ENCODE measurements at regions not wholly inside any gene's neighbourhood (a gene's known extent, or its start where the extent isn't known, plus 50 kb on each side); places are given as distances from the start of the nearest gene placed in this dataset.

GRCh38 chr7:155880721-155881120 is 68.5 kb upstream of the SHH start:
- Histone ChIP-seq H3K4me2 (ENCODE audit: low read length) (no peak overlapping the region), H3K36me3 (ENCODE audit: insufficient read depth, low read length) (no peaks in the 10 kb centered on the region), H3K9me2 (ENCODE audit: insufficient read depth, low read length) (no peaks in the 10 kb centered on the region), H3K4me3 (ENCODE audit: low read length) (no peak overlapping the region), H4K20me1 (ENCODE audit: insufficient read depth) (no peaks in the 10 kb centered on the region), H3K9ac (ENCODE audit: low read length) (no peak overlapping the region), H3F3A (ENCODE audit: insufficient read depth, low read length, poor library complexity, severe bottlenecking) (no peaks in the 10 kb centered on the region), H3K79me2 (replicated peaks; ENCODE audit: insufficient read depth, low read length) (no peaks in the 10 kb centered on the region), H2AFZ (ENCODE audit: low read depth, low read length) (no peak overlapping the region), H3K9me3 (ENCODE audit: low read length) (no peaks in the 10 kb centered on the region), H3K27ac (ENCODE audit: low read length) (no peak overlapping the region), H3K27me3 (ENCODE audit: insufficient read depth, low read depth, low read length) (no peaks in the 10 kb centered on the region)
- no peak for TF ChIP-seq CTCF (IDR thresholded peaks at IDR 0.05; ENCODE audit: poor library complexity, severe bottlenecking)
- TF ChIP-seq MXI1 (conservative IDR thresholded peaks at IDR 0.05; ENCODE audit: poor library complexity, severe bottlenecking): no peak
- no peak for TF ChIP-seq SMC3 (conservative IDR thresholded peaks at IDR 0.05; ENCODE audit: poor library complexity)

- no peaks in the 10 kb centered on the region for H3K79me2 ChIP-seq (replicated peaks; ENCODE audit: insufficient read depth, low read length)
- H3F3A ChIP-seq (ENCODE audit: insufficient read depth, low read length, poor library complexity, severe bottlenecking): no peaks in the 10 kb centered on the region
- H4K20me1 ChIP-seq (ENCODE audit: insufficient read depth): no peaks in the 10 kb centered on the region
- no peak overlapping the region for H3K9ac ChIP-seq (ENCODE audit: low read length)
- H3K27ac ChIP-seq (ENCODE audit: low read length): no peak overlapping the region
- H3K36me3 ChIP-seq (ENCODE audit: insufficient read depth, low read length): no peaks in the 10 kb centered on the region
- H3K9me3 ChIP-seq (ENCODE audit: low read length): no peaks in the 10 kb centered on the region
- TF ChIP-seq EZH2 (IDR thresholded peaks at IDR 0.05; ENCODE audit: borderline replicate concordance, insufficient read depth, low read length, poor library complexity, severe bottlenecking): no peak
- TF ChIP-seq SMC3 (conservative IDR thresholded peaks at IDR 0.05; ENCODE audit: poor library complexity): no peak
- TF ChIP-seq CTCF (IDR thresholded peaks at IDR 0.05; ENCODE audit: poor library complexity, severe bottlenecking): no peak
- TF ChIP-seq MXI1 (conservative IDR thresholded peaks at IDR 0.05; ENCODE audit: poor library complexity, severe bottlenecking): no peak
- TF ChIP-seq POLR2AphosphoS5 (IDR thresholded peaks at IDR 0.05): no peak
- TF ChIP-seq EP300 (conservative IDR thresholded peaks at IDR 0.05; ENCODE audit: poor library complexity, severe bottlenecking): no peak
- TF ChIP-seq, protein P1, sequence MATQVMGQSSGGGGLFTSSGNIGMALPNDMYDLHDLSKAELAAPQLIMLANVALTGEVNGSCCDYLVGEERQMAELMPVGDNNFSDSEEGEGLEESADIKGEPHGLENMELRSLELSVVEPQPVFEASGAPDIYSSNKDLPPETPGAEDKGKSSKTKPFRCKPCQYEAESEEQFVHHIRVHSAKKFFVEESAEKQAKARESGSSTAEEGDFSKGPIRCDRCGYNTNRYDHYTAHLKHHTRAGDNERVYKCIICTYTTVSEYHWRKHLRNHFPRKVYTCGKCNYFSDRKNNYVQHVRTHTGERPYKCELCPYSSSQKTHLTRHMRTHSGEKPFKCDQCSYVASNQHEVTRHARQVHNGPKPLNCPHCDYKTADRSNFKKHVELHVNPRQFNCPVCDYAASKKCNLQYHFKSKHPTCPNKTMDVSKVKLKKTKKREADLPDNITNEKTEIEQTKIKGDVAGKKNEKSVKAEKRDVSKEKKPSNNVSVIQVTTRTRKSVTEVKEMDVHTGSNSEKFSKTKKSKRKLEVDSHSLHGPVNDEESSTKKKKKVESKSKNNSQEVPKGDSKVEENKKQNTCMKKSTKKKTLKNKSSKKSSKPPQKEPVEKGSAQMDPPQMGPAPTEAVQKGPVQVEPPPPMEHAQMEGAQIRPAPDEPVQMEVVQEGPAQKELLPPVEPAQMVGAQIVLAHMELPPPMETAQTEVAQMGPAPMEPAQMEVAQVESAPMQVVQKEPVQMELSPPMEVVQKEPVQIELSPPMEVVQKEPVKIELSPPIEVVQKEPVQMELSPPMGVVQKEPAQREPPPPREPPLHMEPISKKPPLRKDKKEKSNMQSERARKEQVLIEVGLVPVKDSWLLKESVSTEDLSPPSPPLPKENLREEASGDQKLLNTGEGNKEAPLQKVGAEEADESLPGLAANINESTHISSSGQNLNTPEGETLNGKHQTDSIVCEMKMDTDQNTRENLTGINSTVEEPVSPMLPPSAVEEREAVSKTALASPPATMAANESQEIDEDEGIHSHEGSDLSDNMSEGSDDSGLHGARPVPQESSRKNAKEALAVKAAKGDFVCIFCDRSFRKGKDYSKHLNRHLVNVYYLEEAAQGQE (IDR thresholded peaks at IDR 0.05; ENCODE audit: borderline replicate concordance): no peak
- no peak for TF ChIP-seq TAF1 (IDR thresholded peaks at IDR 0.05; ENCODE audit: low read depth)
- TF ChIP-seq RAD21 (conservative IDR thresholded peaks at IDR 0.05): no peak
- no peaks in the 10 kb centered on the region for H3K27me3 ChIP-seq (ENCODE audit: insufficient read depth, low read depth, low read length)
- H2AFZ ChIP-seq (ENCODE audit: low read depth, low read length): no peak overlapping the region
- H3K4me2 ChIP-seq (ENCODE audit: low read length): no peak overlapping the region
- H3K9me2 ChIP-seq (ENCODE audit: insufficient read depth, low read length): no peaks in the 10 kb centered on the region
- H3K4me3 ChIP-seq (ENCODE audit: low read length): no peak overlapping the region
Measured at GRCh38 chr7:155879592-155879991, 67.3 kb upstream of the SHH start.

Measured in neural cell (in vitro differentiated cells).